SU-DHL-6 (cell line): ENCODE measurements at regions not wholly inside any gene's neighbourhood (a gene's known extent, or its start where the extent isn't known, plus 50 kb on each side); places are given as distances from the start of the nearest gene placed in this dataset.

Experiments
- H2AFZ ChIP-seq: fragments of 200-600 bp; sonication (generic); 2 replicates; pipeline ENCODE4 v1.6.1; 2014; ENCODE audit warnings: low read depth, mild to moderate bottlenecking, moderate library complexity, mixed read lengths, antibody characterized with exemption, low read length; ENCODE audit not compliant: severe bottlenecking
- H3F3A ChIP-seq: fragments of 200-600 bp; shearing (Covaris generic); 2 replicates; pipeline ENCODE4 v1.6.0; 2016; ENCODE audit warnings: antibody characterized with exemption, mild to moderate bottlenecking; ENCODE audit not compliant: insufficient read depth
- H3K27ac ChIP-seq: fragments of 200-600 bp; sonication (generic); 2 replicates; pipeline ENCODE4 v1.5.1; 2016; ENCODE audit warnings: low read depth, mild to moderate bottlenecking, low read length, moderate library complexity, mixed read lengths
- H3K27me3 ChIP-seq: fragments of 200-600 bp; sonication (generic), shearing (Covaris generic); 2 replicates; pipeline ENCODE4 v1.6.0; 2014; ENCODE audit warnings: mild to moderate bottlenecking, low read length
- H3K36me3 ChIP-seq: fragments of 200-600 bp; sonication (generic); 2 replicates; pipeline ENCODE4 v1.6.1; 2014; ENCODE audit warnings: mild to moderate bottlenecking, low read length, mixed read lengths
- H3K4me2 ChIP-seq: fragments of 300-600, 200-600 bp; shearing (Covaris generic), sonication (generic); 2 replicates; pipeline ENCODE4 v1.6.0; 2014; ENCODE audit warnings: low read length, low read depth, mild to moderate bottlenecking; ENCODE audit not compliant: poor library complexity, severe bottlenecking
- H3K4me3 ChIP-seq: fragments of 200-600 bp; sonication (generic); 2 replicates; pipeline ENCODE4 v1.5.1; 2014; ENCODE audit warnings: antibody characterized with exemption, low read length, mild to moderate bottlenecking, mixed read lengths; ENCODE audit not compliant: insufficient read depth, poor library complexity, severe bottlenecking
- H3K79me2 ChIP-seq: fragments of 200-600 bp; sonication (generic); 2 replicates; pipeline ENCODE4 v1.6.1; 2014; ENCODE audit warnings: mild to moderate bottlenecking, low read length, moderate library complexity; ENCODE audit not compliant: insufficient read depth
- H3K9ac ChIP-seq: fragments of 200-600 bp; sonication (generic); 2 replicates; pipeline ENCODE4 v1.7.0; 2014; ENCODE audit warnings: mild to moderate bottlenecking, low read length
- H3K9me2 ChIP-seq: fragments of 200-600 bp; sonication (generic); replicated peaks from 2 replicates; pipeline ENCODE4 v1.6.1; 2014; ENCODE audit warnings: low read length; ENCODE audit not compliant: insufficient read depth
- H3K9me3 ChIP-seq: fragments of 200-600 bp; sonication (generic); 2 replicates; pipeline ENCODE4 v1.6.1; 2014; ENCODE audit warnings: low read length, mixed read lengths; ENCODE audit not compliant: insufficient read depth
- H4K20me1 ChIP-seq: fragments of 200-600 bp; sonication (generic); 2 replicates; pipeline ENCODE4 v1.6.1; 2014; ENCODE audit warnings: low read depth, mild to moderate bottlenecking, antibody characterized with exemption, low read length, moderate library complexity, mixed read lengths
- EZH2phosphoT487 ChIP-seq: fragments of 200-600 bp; sonication (generic), shearing (Covaris generic); conservative IDR thresholded peaks from 2 replicates; pipeline ENCODE4 v1.6.1; 2018; ENCODE audit warnings: mild to moderate bottlenecking, antibody characterized with exemption, low read length, moderate library complexity, mixed read lengths
- TF ChIP-seq, protein P1 (sequence below): fragments of 200-600 bp; sonication (generic); IDR thresholded peaks from one replicate; pipeline ENCODE4 v1.5.1; 2017; ENCODE audit warnings: antibody characterized with exemption, mild to moderate bottlenecking, low read length, moderate library complexity; ENCODE audit not compliant: insufficient read depth, poor library complexity, severe bottlenecking

DNA sequence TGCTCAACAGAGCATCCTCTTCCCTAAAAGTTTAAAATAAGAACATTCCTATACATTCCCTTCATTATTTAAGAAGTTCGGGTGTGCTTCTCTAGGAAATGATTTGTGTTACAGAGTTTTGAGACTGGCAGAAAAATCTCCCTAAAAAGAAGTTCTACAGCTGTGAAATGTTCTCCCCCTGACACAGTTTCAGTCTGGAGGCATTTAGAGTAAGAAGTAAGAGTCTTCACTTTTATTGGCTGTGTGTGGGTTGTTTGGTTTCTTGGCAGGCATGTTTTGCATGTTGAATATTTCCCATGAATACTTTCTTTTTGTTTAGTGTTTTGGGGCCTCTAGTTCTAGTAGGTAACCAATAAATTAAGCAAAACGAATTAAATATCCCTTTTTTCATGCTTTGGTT lies 195.9 kb downstream of the TENT5A start:
- Histone ChIP-seq H3F3A (no peaks in the 10 kb centered on the region), H4K20me1 (no peaks in the 10 kb centered on the region), H2AFZ (no peak overlapping the region), H3K9me3 (no peaks in the 10 kb centered on the region), H3K36me3 (no peaks in the 10 kb centered on the region), H3K4me2 (no peak overlapping the region), H3K9me2 (no peaks in the 10 kb centered on the region), H3K27me3 (no peaks in the 10 kb centered on the region), H3K9ac (no peak overlapping the region), H3K27ac (no peak overlapping the region), H3K4me3 (no peak overlapping the region), H3K79me2 (no peaks in the 10 kb centered on the region)
- TF ChIP-seq, protein P1, sequence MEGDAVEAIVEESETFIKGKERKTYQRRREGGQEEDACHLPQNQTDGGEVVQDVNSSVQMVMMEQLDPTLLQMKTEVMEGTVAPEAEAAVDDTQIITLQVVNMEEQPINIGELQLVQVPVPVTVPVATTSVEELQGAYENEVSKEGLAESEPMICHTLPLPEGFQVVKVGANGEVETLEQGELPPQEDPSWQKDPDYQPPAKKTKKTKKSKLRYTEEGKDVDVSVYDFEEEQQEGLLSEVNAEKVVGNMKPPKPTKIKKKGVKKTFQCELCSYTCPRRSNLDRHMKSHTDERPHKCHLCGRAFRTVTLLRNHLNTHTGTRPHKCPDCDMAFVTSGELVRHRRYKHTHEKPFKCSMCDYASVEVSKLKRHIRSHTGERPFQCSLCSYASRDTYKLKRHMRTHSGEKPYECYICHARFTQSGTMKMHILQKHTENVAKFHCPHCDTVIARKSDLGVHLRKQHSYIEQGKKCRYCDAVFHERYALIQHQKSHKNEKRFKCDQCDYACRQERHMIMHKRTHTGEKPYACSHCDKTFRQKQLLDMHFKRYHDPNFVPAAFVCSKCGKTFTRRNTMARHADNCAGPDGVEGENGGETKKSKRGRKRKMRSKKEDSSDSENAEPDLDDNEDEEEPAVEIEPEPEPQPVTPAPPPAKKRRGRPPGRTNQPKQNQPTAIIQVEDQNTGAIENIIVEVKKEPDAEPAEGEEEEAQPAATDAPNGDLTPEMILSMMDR = no peak
- TF ChIP-seq EZH2phosphoT487 = no peak

DNA sequence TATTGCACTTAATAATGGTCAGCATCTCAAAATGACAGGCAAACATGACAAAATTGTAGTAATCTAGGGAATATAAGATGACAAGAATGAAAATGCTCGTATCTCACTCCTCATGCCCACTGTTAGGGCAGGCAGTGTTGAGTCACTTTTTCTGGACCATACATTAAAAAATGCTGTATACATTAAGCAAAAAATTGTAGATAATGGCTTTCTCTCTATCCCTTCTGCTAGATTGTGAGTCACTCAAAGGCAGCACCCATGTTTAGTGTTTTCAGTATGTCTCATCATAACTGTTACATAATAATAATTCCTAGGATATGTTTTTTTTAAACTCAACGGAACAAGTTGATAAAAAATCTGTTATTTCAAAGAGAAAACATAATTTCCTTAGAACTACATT lies 199.3 kb downstream of the TENT5A start:
- TF ChIP-seq, protein P1 = no peak
- TF ChIP-seq EZH2phosphoT487 = no peak
- H3K36me3 ChIP-seq = no peaks in the 10 kb centered on the region
- no peak overlapping the region for H3K4me2 ChIP-seq
- no peaks in the 10 kb centered on the region for H3K9me2 ChIP-seq
- H3F3A ChIP-seq = no peaks in the 10 kb centered on the region
- no peaks in the 10 kb centered on the region for H3K27me3 ChIP-seq
- no peak overlapping the region for H2AFZ ChIP-seq
- no peaks in the 10 kb centered on the region for H3K79me2 ChIP-seq
- no peaks in the 10 kb centered on the region for H3K9me3 ChIP-seq
- H3K4me3 ChIP-seq = no peak overlapping the region
- no peaks in the 10 kb centered on the region for H4K20me1 ChIP-seq
- no peak overlapping the region for H3K9ac ChIP-seq
- H3K27ac ChIP-seq = no peak overlapping the region

GRCh38 chr6:81552644-81553043 lies 199.8 kb downstream of the TENT5A start:
- H3K79me2 ChIP-seq = no peaks in the 10 kb centered on the region
- no peak overlapping the region for H2AFZ ChIP-seq
- TF ChIP-seq EZH2phosphoT487 = no peak
- TF ChIP-seq, protein P1 = no peak
- no peaks in the 10 kb centered on the region for H3K36me3 ChIP-seq
- no peak overlapping the region for H3K27ac ChIP-seq
- H3F3A ChIP-seq = no peaks in the 10 kb centered on the region
- H3K4me2 ChIP-seq = no peak overlapping the region
- H3K9me3 ChIP-seq = no peaks in the 10 kb centered on the region
- H3K9me2 ChIP-seq = no peaks in the 10 kb centered on the region
- no peaks in the 10 kb centered on the region for H4K20me1 ChIP-seq
- H3K9ac ChIP-seq = no peak overlapping the region
- no peaks in the 10 kb centered on the region for H3K27me3 ChIP-seq
- H3K4me3 ChIP-seq = no peak overlapping the region
